ENCODE measurements at regions not wholly inside any gene's neighbourhood (a gene's known extent, or its start where the extent isn't known, plus 50 kb on each side); places are given as distances from the start of the nearest gene placed in this dataset.
"Not testable (repeated sequence)": the region's sequence is repeated elsewhere in the genome, so short reads cannot be mapped to it uniquely, and the experiment has no call there.

GRCh38 chr5:71907608-71908145, 188.6 kb downstream of the CARTPT start:
- DNase-seq = no peak

GRCh38 chr5:71910741-71911140, 191.7 kb downstream of the CARTPT start:
- no peak for DNase-seq

GRCh38 chr5:71912021-71912420, 192.9 kb downstream of the CARTPT start:
- no peak for DNase-seq

- no peak for DNase-seq
Observed at GRCh38 chr5:71914281-71914680, 193.0 kb upstream of the MAP1B start.

GRCh38 chr5:71922584-71923106, 184.6 kb upstream of the MAP1B start:
- DNase-seq = no peak

GRCh38 chr5:71923755-71924154, 183.5 kb upstream of the MAP1B start:
- DNase-seq = no peak

GRCh38 chr5:71924325-71924724, 182.9 kb upstream of the MAP1B start:
- DNase-seq = no peak

- DNase-seq = no peak
Observed at GRCh38 chr5:71924980-71925379, 182.3 kb upstream of the MAP1B start.

- DNase-seq = no peak
Observed at GRCh38 chr5:71925608-71926091, 181.6 kb upstream of the MAP1B start.

- no peak for DNase-seq
Observed at GRCh38 chr5:71929003-71929402, 178.3 kb upstream of the MAP1B start.

- not testable (repeated sequence) for DNase-seq
Observed at GRCh38 chr5:71930554-71930953, 176.7 kb upstream of the MAP1B start.

- DNase-seq = no peak
Observed at GRCh38 chr5:71932131-71932654, 175.1 kb upstream of the MAP1B start.

GRCh38 chr5:71932655-71933338, 174.5 kb upstream of the MAP1B start:
- no peak for DNase-seq

GRCh38 chr5:71934322-71934721, 173.0 kb upstream of the MAP1B start:
- DNase-seq = no peak

- no peak for DNase-seq
Observed at GRCh38 chr5:71937921-71938698, 169.2 kb upstream of the MAP1B start.

- no peak for DNase-seq
Observed at GRCh38 chr5:71938895-71939294, 168.4 kb upstream of the MAP1B start.

GRCh38 chr5:71939452-71940230, 167.6 kb upstream of the MAP1B start:
- DNase-seq = no peak

GRCh38 chr5:71943874-71944273, 163.4 kb upstream of the MAP1B start:
- no peak for DNase-seq

GRCh38 chr5:71945436-71945835, 161.8 kb upstream of the MAP1B start:
- DNase-seq = no peak

- DNase-seq = no peak
Observed at GRCh38 chr5:71946343-71947030, 160.8 kb upstream of the MAP1B start.

GRCh38 chr5:71948206-71948605, 159.1 kb upstream of the MAP1B start:
- no peak for DNase-seq

GRCh38 chr5:71949772-71950171, 157.5 kb upstream of the MAP1B start:
- no peak for DNase-seq

All from T-helper 1 cell (primary cell).